CD4-positive, alpha-beta T cell (primary cell): ENCODE measurements at regions not wholly inside any gene's neighbourhood (a gene's known extent, or its start where the extent isn't known, plus 50 kb on each side); places are given as distances from the start of the nearest gene placed in this dataset.

Experiments
- ATAC-seq: fragments of 200-7000 bp; cut with Tn5 transposase; one replicate; pipeline ENCODE4 v1.10.0; 2022; ENCODE audit warnings: mild to moderate bottlenecking; ENCODE audit not compliant: poor library complexity
- CTCF ChIA-PET: fragments of 350-600 bp; sonication (Branson Sonifier 250); formaldehyde crosslinking; loops from one replicate; lab custom pipeline; 2021; ENCODE audit warnings: antibody characterized with exemption, inconsistent platforms; lab: Charles Lee
- POLR2A ChIA-PET: fragments of 350-600 bp; sonication (Branson Sonifier 250); formaldehyde crosslinking; loops from one replicate; lab custom pipeline; 2021; ENCODE audit warnings: antibody characterized with exemption, inconsistent platforms; lab: Charles Lee
- DNase-seq, 14 experiments: peaks; one replicate each; pipeline ENCODE4 v3.0.0-alpha.2; 2013 to 2020; ENCODE audit warnings: mixed read lengths in 2 of 14
- H3K27ac ChIP-seq, 2 donors: one replicate each; pipeline versions ENCODE4 v1.5.1 to v1.7.0; 2013; ENCODE audit warnings: low read length in 2 of 2, low read depth in 1 of 2, mild to moderate bottlenecking in 1 of 2
- H3K27me3 ChIP-seq, 2 experiments: 1 replicate in 1 of 2; 2 replicates in 1 of 2; pipeline versions ENCODE4 v1.6.1 to v1.7.0; 2013; ENCODE audit warnings: low read length in 2 of 2, control low read depth in 1 of 2, mild to moderate bottlenecking in 1 of 2, moderate library complexity in 1 of 2; ENCODE audit not compliant: insufficient read depth in 2 of 2, control insufficient read depth in 1 of 2
- H3K36me3 ChIP-seq: one replicate; pipeline ENCODE4 v1.6.1; 2013; ENCODE audit warnings: low read length, control low read depth; ENCODE audit not compliant: insufficient read depth
- H3K4me1 ChIP-seq: one replicate; pipeline ENCODE4 v1.6.1; 2013; ENCODE audit warnings: low read length, control low read depth; ENCODE audit not compliant: insufficient read depth
- H3K4me3 ChIP-seq: one replicate; pipeline ENCODE4 v1.5.1; 2013; ENCODE audit warnings: mild to moderate bottlenecking, low read length, moderate library complexity
- H3K9me3 ChIP-seq, 2 experiments: 1 replicate in 1 of 2; 2 replicates in 1 of 2; pipeline versions ENCODE4 v1.6.1 to v1.7.0; 2013; ENCODE audit warnings: low read length in 2 of 2, mild to moderate bottlenecking in 2 of 2, control low read depth in 1 of 2, moderate library complexity in 1 of 2; ENCODE audit not compliant: control insufficient read depth in 1 of 2, insufficient read depth in 1 of 2
- H3K27ac Mint-ChIP-seq: one replicate; pipeline ENCODE4 v1.8.0; 2020; ENCODE audit warnings: mixed read lengths
- H3K27me3 Mint-ChIP-seq: one replicate; pipeline ENCODE4 v1.8.0; 2021; ENCODE audit warnings: mixed read lengths
- H3K36me3 Mint-ChIP-seq: one replicate; pipeline ENCODE4 v1.8.0; 2021; ENCODE audit warnings: low read depth, mixed read lengths
- H3K4me1 Mint-ChIP-seq: one replicate; pipeline ENCODE4 v1.8.0; 2021; ENCODE audit warnings: low read depth, mixed read lengths
- H3K4me3 Mint-ChIP-seq: one replicate; pipeline ENCODE4 v1.8.0; 2020; ENCODE audit warnings: mild to moderate bottlenecking, mixed read lengths
- H3K9me3 Mint-ChIP-seq: one replicate; pipeline ENCODE4 v1.8.0; 2020; ENCODE audit warnings: mixed read lengths
- intact Hi-C, 2 experiments: fragments of 100-400 bp; cut with DNase I in 1 of 2; cut with micrococcal nuclease in 1 of 2; formaldehyde crosslinking; loops; one replicate each; pipeline versions ENCODE4 v1.15.1 to v1.9.0; 2023 to 2025; cut with DNase I, micrococcal nuclease
- TF ChIP-seq, protein P1 (sequence below): fragments of 200-600 bp; IDR thresholded peaks from one replicate; pipeline ENCODE4 v1.8.0; 2022; ENCODE audit warnings: antibody characterized with exemption, mild to moderate bottlenecking

DNA sequence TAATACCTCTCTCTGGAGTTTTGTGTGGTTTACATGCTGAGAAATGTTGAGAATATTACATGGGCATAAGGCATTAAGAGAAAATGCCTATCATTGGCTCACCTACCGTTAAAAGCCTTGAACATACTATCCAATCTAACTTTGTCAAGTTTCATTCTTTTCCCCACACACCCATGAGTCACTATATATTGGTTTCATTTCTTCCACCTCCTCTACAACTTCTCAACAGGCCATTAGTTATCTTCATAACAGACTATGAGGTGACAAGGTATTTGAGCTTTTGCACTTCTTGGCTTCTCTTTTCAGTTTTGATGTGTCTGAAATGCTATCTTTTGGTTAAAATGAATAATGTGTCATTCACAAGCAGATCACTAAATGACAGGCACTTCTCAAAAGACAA, 288.0 kb downstream of the KCNN2 start:
- Mint-ChIP-seq H3K4me3 (no peak overlapping the region), H3K4me1 (no peaks in the 10 kb centered on the region), H3K9me3 (peaks cover 8% of the 10 kb centered on the region), H3K27me3 (no peaks in the 10 kb centered on the region), H3K27ac (no peak overlapping the region), H3K36me3 (no peaks in the 10 kb centered on the region)
- Histone ChIP-seq H3K27me3 (no peaks in the 10 kb centered on the region), H3K27ac (no peak overlapping the region), H3K4me3 (no peak overlapping the region), H3K36me3 (no peaks in the 10 kb centered on the region), H3K9me3 (peaks cover 0 to 4% of the 10 kb centered on the region in 2 experiments), H3K4me1 (no peaks in the 10 kb centered on the region)
- ChIA-PET POLR2A (no interaction called here), CTCF (no interaction called here)
- intact Hi-C loops = no loop called here
- TF ChIP-seq, protein P1, sequence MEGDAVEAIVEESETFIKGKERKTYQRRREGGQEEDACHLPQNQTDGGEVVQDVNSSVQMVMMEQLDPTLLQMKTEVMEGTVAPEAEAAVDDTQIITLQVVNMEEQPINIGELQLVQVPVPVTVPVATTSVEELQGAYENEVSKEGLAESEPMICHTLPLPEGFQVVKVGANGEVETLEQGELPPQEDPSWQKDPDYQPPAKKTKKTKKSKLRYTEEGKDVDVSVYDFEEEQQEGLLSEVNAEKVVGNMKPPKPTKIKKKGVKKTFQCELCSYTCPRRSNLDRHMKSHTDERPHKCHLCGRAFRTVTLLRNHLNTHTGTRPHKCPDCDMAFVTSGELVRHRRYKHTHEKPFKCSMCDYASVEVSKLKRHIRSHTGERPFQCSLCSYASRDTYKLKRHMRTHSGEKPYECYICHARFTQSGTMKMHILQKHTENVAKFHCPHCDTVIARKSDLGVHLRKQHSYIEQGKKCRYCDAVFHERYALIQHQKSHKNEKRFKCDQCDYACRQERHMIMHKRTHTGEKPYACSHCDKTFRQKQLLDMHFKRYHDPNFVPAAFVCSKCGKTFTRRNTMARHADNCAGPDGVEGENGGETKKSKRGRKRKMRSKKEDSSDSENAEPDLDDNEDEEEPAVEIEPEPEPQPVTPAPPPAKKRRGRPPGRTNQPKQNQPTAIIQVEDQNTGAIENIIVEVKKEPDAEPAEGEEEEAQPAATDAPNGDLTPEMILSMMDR = no peak
- ATAC-seq (no peak), DNase-seq (no peak)

DNA sequence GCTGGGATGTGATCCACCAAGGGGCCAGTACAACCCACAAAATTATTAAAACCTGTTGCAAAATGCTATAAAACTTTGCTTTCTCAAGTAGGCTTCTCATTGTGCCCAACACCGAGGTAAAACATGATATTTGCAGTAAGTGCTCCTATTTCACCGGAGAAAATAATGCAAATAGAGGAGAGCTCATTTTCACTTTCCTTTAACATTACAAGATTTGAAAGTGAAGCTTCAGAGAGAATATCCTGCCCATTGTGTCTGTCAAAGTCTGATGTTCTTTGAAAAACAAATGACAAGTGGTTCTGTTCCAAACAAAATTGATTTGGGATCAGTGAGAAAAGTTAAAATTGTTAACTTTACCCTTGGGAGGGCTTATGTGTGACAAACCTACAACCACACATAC, 287.1 kb downstream of the KCNN2 start:
- DNase-seq (no peak), ATAC-seq (no peak)
- H3K4me1 ChIP-seq = no peaks in the 10 kb centered on the region
- no peaks in the 10 kb centered on the region for H3K27me3 ChIP-seq
- no peaks in the 10 kb centered on the region for H3K36me3 ChIP-seq
- Mint-ChIP-seq H3K27me3 (no peaks in the 10 kb centered on the region), H3K4me1 (no peaks in the 10 kb centered on the region), H3K36me3 (no peaks in the 10 kb centered on the region), H3K27ac (no peak overlapping the region), H3K9me3 (peaks cover 8% of the 10 kb centered on the region), H3K4me3 (no peak overlapping the region)
- H3K27ac ChIP-seq = no peak overlapping the region
- H3K4me3 ChIP-seq = no peak overlapping the region
- ChIA-PET POLR2A (no interaction called here), CTCF (no interaction called here)
- TF ChIP-seq, protein P1 = no peak
- intact Hi-C loops = no loop called here
- peaks cover 0 to 4% of the 10 kb centered on the region in 2 experiments for H3K9me3 ChIP-seq

DNA sequence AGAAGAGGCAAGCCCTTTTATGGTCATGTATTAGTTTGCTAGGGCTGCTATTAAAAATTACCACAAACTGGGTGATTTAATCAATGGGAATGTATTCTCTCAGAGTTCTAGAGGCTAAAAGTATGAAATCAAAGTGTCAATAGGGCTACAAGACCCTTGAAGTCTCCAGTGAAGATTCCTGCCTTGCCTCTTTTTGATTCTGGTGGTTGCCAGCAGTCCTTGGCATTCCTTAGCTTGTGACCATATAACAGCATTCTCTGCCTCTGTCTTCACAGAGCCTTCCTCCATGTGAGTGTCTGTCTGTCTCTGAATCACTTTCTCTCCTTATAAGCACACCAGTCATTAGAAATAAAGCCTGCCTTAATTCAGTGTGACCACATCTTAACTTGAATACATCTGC, 282.7 kb downstream of the KCNN2 start:
- Histone ChIP-seq H3K4me1 (no peaks in the 10 kb centered on the region), H3K27me3 (no peaks in the 10 kb centered on the region), H3K9me3 (no peaks in the 10 kb centered on the region), H3K4me3 (no peak overlapping the region), H3K36me3 (no peaks in the 10 kb centered on the region), H3K27ac (no peak overlapping the region)
- TF ChIP-seq, protein P1 = no peak
- ChIA-PET POLR2A (no interaction called here), CTCF (no interaction called here)
- Mint-ChIP-seq H3K9me3 (peaks cover 13% of the 10 kb centered on the region), H3K36me3 (no peaks in the 10 kb centered on the region), H3K27me3 (no peaks in the 10 kb centered on the region), H3K27ac (no peak overlapping the region), H3K4me1 (no peaks in the 10 kb centered on the region), H3K4me3 (no peak overlapping the region)
- intact Hi-C loops = no loop called here
- ATAC-seq (no peak), DNase-seq (no peak)
